ENCODE measurements at regions not wholly inside any gene's neighbourhood (a gene's known extent, or its start where the extent isn't known, plus 50 kb on each side); places are given as distances from the start of the nearest gene placed in this dataset.

GRCh38 chr5:29587832-29588231, 1605.7 kb upstream of the CDH6 start:
- no peaks in the 10 kb centered on the region for H3K36me3 Mint-ChIP-seq (ENCODE audit: insufficient read depth, unreplicated experiment)
- H3K27me3 Mint-ChIP-seq (ENCODE audit: unreplicated experiment) = no peaks in the 10 kb centered on the region
- intact Hi-C loops (cut with micrococcal nuclease; ENCODE audit: unreplicated experiment) = no loop called here
- no peak overlapping the region for H3K4me3 Mint-ChIP-seq (ENCODE audit: low read depth, unreplicated experiment)
- CTCF ChIA-PET = no interaction called here
- DNase-seq = no peak
- BruUV-seq (replicated peaks) = no TSS peak
- H3K27ac Mint-ChIP-seq (ENCODE audit: unreplicated experiment) = no peak overlapping the region
- no peak for TF ChIP-seq CTCF (IDR thresholded peaks at IDR 0.05; ENCODE audit: unreplicated experiment)
- H3K4me1 Mint-ChIP-seq (ENCODE audit: low read depth, unreplicated experiment) = no peaks in the 10 kb centered on the region
- H3K9me3 Mint-ChIP-seq (ENCODE audit: low read depth, unreplicated experiment) = peaks cover 20% of the 10 kb centered on the region

- Mint-ChIP-seq H3K9me3 (ENCODE audit: low read depth, unreplicated experiment) (peaks cover 10% of the 10 kb centered on the region), H3K27ac (ENCODE audit: unreplicated experiment) (no peak overlapping the region), H3K27me3 (ENCODE audit: unreplicated experiment) (no peaks in the 10 kb centered on the region), H3K4me3 (ENCODE audit: low read depth, unreplicated experiment) (no peak overlapping the region), H3K36me3 (ENCODE audit: insufficient read depth, unreplicated experiment) (no peaks in the 10 kb centered on the region), H3K4me1 (ENCODE audit: low read depth, unreplicated experiment) (no peaks in the 10 kb centered on the region)
- intact Hi-C loops (cut with micrococcal nuclease; ENCODE audit: unreplicated experiment) = no loop called here
- DNase-seq = no peak
- CTCF ChIA-PET = no interaction called here
- BruUV-seq (replicated peaks) = no TSS peak
- no peak for TF ChIP-seq CTCF (IDR thresholded peaks at IDR 0.05; ENCODE audit: unreplicated experiment)
Observed at GRCh38 chr5:29568028-29568427, 1625.5 kb upstream of the CDH6 start.

GRCh38 chr5:29561564-29561963, 1631.9 kb upstream of the CDH6 start:
- Mint-ChIP-seq H3K4me3 (ENCODE audit: low read depth, unreplicated experiment) (no peak overlapping the region), H3K27me3 (ENCODE audit: unreplicated experiment) (no peaks in the 10 kb centered on the region), H3K4me1 (ENCODE audit: low read depth, unreplicated experiment) (no peaks in the 10 kb centered on the region), H3K27ac (ENCODE audit: unreplicated experiment) (no peak overlapping the region), H3K36me3 (ENCODE audit: insufficient read depth, unreplicated experiment) (no peaks in the 10 kb centered on the region), H3K9me3 (ENCODE audit: low read depth, unreplicated experiment) (peaks cover 2% of the 10 kb centered on the region)
- BruUV-seq (replicated peaks) = no TSS peak
- no peak for TF ChIP-seq CTCF (IDR thresholded peaks at IDR 0.05; ENCODE audit: unreplicated experiment)
- CTCF ChIA-PET = interaction anchor here (0.7 kb wide), 1 partner anchor 828 kb away, joined by 3 read pairs; no protein-coding TSS in a partner anchor
- intact Hi-C loops (cut with micrococcal nuclease; ENCODE audit: unreplicated experiment) = no loop called here
- DNase-seq = no peak

- intact Hi-C loops (cut with micrococcal nuclease; ENCODE audit: unreplicated experiment) = no loop called here
- H3K9me3 Mint-ChIP-seq (ENCODE audit: low read depth, unreplicated experiment) = peaks cover 19% of the 10 kb centered on the region
- H3K27me3 Mint-ChIP-seq (ENCODE audit: unreplicated experiment) = no peaks in the 10 kb centered on the region
Observed at GRCh38 chr5:29550523-29550922, 1643.0 kb upstream of the CDH6 start.

More at GRCh38 chr5:29550523-29550922, 1643.0 kb upstream of the CDH6 start:
- Mint-ChIP-seq H3K27ac (ENCODE audit: unreplicated experiment) (no peak overlapping the region), H3K4me1 (ENCODE audit: low read depth, unreplicated experiment) (no peaks in the 10 kb centered on the region), H3K4me3 (ENCODE audit: low read depth, unreplicated experiment) (no peak overlapping the region), H3K36me3 (ENCODE audit: insufficient read depth, unreplicated experiment) (no peaks in the 10 kb centered on the region)
- TF ChIP-seq CTCF (IDR thresholded peaks at IDR 0.05; ENCODE audit: unreplicated experiment) = no peak
- CTCF ChIA-PET = no interaction called here
- DNase-seq = no peak
- BruUV-seq (replicated peaks) = no TSS peak
